CD1c-positive myeloid dendritic cell (primary cell): ENCODE measurements at regions not wholly inside any gene's neighbourhood (a gene's known extent, or its start where the extent isn't known, plus 50 kb on each side); places are given as distances from the start of the nearest gene placed in this dataset.

Source experiments
- DNase-seq: peaks from one replicate; pipeline ENCODE4 v3.0.0-alpha.2; 2016; ENCODE audit errors: extremely low spot score

DNA sequence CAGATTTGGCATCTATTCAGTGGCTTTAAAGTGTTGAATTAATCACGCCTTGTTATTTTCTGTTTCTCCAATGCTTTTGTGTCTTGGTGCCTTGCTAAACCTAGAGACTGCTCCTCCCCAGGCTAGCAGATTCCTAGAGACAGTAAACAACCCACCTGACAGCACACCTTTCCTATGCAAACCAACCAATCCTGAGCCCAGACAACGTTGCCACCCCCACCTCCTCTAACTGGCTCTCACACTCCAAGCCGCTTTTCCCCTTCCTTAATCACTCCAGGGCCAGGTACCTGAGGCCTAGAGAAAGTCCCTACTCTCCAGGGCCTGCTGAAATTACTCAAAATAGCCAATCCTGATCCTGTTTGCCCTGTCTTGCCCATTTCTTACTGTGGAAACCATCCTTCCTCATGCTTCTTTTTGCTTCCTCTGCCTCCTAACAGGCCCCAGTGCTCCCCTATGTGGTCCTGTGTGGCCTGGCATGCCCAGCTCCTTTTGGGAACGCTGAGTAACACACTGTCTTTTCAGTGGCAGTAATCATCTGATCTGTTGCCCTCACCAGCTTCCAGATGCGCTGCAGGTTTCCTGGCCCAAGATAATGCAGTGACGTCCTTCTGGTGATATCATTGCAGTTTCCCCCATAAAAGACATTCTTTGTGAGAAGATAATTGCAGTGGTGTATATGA lies 53.4 kb downstream of the GAS1 start:
- no peak for DNase-seq

DNA sequence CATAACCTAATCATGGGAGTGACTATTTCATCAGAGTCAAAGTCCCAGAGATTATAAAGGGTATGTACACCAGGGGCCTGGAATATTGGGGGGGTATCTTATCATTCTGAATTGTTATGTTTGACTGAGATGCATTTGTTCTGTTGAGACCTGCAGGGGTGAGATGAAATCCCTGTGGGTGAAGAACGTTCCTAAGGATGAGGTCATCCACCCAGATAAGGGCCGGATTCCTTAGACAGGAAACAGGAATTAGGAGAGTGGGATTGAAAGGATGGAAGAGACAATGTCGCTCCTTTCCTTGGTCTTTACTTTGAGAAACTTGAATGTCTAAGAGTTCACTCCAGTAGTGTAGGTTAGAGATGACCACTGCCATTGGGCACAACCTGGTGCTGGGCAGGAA lies 54.7 kb downstream of the GAS1 start:
- DNase-seq, result no peak

DNA sequence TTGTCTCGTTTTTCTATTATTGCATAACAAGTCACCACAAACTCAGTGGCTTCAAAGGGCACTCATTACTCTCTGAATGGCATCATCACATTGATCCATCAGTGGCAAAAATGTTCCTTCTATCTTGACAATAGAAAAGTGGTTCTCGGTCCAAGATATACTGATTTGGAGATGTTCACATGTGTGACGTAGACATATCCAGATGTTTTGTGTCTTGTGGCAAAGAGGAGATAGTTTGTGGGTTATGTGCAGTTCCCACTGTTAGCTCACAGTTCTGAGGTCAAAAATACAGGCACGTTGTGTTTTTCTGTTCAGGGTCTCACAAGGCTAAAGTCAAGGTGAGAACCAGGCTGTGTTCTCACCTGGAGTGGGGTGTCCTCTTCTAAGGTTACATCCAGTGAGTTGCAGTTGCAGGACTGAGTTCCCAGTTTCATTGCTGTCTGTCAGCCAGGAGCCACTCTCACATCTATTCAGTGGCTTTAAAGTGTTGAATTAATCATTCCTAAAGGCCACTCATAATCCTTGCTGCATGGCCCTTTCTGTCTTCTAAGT lies 55.3 kb downstream of the GAS1 start:
- no peak for DNase-seq

DNA sequence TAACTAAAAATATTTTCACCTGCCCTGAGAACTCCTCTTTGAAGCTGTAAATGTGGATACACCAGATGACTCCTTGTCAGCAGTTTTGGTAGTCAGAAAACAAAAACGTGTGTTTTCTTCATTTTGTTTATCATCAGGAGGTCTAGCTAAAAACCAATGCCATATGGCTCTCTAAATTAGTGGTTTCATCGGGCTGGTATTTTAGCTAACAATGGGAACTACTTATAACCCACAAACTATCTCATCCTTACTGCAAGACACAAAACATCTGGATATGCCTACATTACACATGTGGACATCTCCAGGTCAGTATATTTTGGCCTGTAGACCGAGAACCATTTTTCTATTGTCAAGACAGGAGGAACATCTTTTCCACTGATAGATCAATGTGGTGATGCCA lies 56.2 kb downstream of the GAS1 start:
- no peak for DNase-seq

DNA sequence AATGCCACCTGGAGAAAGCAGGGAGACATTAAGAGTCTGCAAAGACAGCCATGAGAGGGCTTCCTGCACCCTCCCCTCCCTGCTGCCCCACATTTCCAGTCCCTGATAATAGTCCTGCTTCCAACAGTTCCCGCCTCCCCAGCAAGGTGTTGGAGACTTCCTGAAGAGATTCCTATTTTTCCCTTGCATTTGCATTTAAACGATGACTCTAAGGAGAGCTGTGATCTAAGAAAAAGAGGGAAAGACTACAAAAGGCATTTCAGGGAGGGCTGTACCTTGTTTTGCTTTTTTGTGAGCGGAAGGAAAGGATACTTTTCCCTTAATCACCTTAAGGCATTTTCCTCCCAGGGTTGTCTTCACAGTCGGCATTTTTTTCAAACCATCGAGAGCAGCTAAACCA lies 62.1 kb downstream of the GAS1 start:
- DNase-seq, result no peak

DNA sequence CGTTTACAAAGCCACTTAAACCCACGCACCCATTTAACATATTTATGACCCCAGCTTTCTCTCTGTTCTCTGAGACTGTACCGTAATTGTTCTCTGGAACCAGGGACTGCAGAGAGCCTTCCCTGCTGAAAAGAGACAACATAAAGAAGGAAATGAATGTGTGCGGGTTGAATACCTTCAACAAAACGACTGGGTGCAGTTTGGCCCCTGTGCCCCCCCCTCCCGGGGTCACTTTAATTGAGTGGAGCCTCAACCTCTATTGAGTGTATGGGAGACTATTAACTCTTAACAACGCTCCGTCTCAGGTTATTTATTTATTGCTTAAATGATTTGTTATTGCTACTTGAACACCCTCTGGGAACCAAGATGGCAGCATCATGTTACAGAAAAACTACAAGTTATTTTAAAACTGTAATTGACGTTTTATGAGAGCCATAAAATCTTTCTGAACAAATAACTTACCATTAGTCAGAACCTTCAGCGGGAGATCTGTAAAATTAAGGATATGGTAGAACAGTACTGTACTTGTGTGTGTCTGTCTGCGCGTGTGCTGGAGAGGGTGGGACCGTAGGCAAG lies 70.6 kb downstream of the GAS1 start:
- DNase-seq, result no peak

DNA sequence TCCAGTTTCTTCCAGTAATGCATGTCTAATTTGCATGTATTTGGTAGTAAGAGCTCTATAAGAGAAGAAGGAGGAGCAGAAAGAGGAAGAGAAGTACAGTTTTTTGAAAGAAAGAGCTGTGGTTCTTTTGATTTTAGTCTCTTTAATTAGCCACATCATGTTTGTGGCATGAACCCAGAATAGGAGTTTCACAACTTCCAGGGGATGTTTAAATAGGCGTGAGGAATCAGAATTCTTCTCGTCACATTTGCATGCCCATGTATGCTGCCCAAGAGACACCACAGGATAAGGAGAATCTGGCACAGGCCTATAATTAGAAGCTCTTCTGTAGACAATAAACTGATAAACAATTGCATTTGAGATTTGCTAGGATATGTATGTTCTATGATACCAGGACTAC lies 78.7 kb downstream of the GAS1 start:
- no peak for DNase-seq

DNA sequence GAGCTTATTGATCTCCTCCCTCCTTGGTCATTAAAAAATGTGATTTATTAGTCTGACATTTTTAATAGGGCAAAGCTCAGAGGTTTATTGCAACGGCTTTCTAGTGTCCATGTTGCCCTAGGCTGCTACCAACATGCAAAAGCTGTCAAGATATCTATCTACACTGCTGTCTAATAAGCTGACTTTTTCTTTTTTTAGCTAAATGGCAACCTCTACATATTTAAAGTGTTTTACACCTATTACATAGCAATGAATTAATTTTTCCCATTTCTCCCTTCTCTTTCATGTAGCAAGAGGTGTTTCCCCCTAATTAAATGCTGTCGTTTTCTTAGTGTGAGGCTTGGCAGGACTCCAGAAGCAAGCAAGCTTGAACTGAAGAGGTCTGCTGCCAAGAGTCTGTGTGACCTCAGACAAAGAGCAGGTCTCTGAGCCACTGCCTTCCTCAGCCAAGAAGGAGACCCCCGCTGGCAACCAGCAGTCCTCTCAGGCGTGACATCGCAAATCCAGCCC lies 79.4 kb downstream of the GAS1 start:
- DNase-seq, result no peak

DNA sequence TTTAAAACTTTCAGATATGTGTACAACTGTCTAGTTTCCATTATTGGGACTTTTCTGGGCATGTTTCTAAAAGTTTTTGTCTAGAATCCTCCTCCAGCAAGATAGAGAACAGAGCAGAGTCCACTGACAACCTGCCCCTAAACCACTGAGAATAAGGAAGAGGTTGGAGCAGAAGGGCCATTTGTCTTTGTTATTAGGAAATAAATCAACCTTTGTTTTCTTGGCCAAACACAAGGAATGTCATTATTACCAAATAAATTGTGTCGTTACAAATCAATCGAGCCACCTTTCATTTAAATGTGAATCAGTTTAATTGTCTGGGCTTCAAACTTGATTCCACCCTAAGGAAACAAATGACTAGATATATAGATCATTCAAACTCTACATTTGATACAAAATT lies 81.4 kb downstream of the GAS1 start:
- DNase-seq, result no peak

DNA sequence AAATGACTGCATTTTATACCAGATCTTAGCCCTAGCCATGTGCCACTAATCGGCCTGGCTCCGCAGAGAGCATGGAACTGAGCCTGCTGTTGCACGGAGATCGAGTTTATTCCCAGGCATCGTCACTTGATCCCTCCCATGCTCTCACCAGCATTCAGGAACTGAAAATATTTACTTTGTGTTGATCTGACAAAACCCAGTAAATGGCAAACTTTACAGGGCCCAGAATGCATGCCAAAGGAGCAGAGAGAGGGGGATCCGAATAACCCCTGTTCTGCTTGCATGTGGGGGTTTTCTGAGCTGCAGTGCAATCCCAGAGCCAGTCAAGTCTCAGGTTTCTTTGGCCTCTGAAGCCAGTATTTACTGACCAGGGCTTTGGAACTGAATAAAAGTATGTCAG lies 87.3 kb downstream of the GAS1 start:
- no peak for DNase-seq

DNA sequence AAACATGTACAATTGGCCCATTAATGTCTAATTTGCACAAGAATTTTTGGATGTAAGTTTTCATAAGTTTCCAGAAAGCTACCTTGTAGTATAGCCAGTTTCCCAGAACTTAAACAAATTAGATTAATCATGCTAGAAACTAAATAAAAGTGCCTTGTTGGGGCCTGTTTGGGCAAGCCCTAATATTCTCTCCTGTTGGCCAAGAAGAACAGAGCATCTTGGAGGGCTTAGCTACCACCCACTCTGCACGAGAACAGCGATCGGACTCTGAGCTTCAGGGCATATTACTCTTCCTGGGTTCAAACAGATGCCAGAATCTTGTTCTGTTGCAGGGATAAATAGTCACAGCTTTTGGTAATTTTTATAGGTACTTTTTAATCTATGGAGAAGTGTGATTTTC lies 88.2 kb downstream of the GAS1 start:
- no peak for DNase-seq

DNA sequence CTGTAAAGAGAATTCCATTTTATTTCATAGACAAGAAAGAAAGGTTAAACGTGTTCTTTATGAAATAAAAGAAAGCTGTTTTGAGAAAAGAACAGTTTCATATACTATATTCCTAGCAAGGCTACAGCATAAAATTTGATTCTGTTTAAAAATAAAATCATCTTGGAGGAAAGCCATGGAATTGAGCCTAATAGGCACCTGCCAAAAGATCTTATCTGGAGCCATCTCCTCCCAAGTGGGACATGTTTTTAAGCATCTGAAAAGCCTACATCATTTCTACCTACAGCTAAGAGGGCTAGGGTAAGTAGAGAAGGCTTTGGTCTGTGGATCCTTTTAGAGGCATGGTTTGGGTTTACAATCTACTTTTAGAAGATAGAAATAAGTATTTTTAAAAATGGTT lies 89.3 kb downstream of the GAS1 start:
- DNase-seq, result no peak

DNA sequence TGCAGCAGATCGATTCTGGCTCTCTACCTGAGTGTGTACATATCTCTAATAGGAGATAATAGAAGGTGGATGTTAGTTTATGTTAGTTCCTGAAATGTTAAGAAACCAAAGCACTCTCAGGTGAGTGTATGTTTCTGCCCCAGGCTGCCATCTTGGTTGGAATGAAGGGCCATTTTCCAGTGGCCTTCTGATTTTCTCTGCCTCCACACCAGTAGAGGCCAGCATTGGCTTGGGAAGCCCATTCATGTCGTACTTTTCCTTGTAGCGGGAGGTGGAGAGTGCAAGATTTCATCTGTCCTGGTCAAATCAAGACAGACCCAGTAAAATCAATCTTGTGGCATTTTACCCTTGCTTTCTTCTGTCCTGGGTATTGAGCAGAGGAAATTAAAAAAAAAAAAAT lies 91.0 kb downstream of the GAS1 start:
- no peak for DNase-seq

DNA sequence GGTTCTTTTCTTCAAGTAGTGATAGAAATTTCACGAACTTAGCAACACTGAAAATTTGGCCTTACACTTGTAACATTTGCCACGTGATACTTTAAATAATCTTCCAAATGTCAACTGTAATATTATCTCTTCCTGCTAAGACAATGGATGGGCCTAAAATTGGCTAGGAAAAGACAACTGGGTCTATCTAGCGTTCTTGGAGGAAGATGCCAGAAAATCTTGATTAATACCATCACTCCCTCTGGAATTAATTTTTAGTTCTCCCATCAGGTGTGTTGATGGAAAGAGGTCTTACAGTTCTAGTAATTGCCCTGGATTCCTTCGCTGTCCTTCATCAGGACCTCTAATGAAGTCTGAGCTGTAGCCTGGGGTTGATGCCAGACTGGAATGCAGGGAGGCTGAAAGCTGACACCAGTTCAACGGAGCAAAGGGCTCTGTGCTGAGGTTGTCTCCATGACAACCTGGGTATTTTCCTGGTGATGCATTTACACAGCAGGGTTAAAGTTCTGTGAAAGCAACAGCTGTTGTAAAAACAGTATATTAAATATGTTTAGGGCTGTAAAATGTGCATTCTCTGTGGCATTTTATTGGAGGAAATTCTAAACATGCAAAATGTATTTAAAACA lies 92.3 kb downstream of the GAS1 start:
- DNase-seq, result no peak

DNA sequence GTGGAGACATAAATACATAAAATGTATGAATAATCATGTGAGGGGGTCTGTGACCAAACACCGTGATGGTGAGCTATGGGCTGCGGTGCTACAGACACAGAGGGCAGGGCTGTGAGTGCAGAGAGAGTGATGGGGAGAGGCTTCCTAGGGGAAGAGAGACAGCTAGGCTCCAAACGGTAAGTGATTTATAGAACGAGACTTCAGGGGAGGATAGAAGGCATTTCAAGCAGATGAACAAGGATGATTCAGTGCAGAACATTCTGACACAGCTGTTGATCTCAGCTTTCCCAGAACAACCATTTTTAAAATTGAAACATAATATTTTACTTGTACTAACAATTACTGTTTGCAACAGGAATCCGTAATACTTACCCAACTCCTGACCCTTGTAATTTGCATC lies 100.7 kb downstream of the GAS1 start:
- DNase-seq, result no peak

DNA sequence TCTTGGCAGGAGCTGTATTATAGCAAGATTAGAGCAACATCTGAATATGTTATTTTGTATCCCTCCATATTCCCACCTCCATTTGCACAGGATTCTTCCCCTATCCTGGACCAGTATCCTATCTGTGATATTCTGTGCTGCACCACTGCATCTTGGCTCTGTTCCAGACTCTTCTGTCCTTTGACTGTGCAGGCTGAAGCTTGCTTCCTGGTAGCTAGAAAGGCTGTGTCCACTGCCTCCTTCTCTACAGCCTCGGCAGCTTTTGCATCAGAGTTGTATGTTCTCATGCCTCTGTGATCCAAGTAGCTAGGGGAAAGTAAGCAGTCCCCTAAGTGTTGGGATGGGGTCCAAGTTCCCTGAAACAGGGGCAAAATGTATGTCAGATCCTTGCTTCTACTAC lies 104.1 kb downstream of the GAS1 start:
- DNase-seq, result no peak

DNA sequence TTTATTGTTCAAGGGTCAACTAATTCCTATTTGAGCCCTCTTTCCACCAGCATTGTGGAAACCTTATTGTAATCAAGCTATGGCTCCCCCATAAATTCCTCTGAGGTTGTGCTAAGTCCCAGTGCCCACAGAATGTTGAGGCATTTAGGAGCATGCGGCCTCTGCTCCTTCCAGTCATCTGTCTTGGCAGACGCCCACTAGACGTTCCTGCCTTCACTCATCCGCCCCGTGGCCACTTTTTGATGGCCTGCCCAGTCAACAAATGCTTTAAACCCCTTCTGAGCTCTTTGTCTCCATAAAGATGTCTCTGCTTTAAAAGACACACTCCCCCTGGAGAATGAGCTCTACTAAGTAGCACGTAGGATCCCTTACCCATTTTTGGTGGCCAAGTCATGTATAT lies 104.7 kb downstream of the GAS1 start:
- DNase-seq, result no peak

DNA sequence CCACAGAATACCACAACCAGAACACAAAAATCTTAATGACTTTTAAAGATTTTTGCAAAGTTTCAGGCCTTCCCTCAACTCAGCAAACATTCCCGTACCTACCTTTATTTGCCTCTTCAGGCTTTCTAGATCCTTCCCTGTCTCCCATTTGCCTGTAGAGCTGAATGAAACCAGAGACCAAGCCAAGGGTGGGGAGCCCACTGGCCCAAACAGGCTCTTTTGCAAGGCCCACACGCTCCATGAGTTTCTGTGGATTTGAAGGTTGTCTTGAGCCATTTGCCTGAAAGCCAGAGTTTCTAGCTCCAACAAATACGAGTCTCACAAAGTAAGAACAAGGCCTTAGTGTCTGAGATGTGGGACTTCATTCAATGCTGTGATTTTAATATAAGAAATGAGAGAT lies 107.8 kb downstream of the GAS1 start:
- DNase-seq, result no peak

DNA sequence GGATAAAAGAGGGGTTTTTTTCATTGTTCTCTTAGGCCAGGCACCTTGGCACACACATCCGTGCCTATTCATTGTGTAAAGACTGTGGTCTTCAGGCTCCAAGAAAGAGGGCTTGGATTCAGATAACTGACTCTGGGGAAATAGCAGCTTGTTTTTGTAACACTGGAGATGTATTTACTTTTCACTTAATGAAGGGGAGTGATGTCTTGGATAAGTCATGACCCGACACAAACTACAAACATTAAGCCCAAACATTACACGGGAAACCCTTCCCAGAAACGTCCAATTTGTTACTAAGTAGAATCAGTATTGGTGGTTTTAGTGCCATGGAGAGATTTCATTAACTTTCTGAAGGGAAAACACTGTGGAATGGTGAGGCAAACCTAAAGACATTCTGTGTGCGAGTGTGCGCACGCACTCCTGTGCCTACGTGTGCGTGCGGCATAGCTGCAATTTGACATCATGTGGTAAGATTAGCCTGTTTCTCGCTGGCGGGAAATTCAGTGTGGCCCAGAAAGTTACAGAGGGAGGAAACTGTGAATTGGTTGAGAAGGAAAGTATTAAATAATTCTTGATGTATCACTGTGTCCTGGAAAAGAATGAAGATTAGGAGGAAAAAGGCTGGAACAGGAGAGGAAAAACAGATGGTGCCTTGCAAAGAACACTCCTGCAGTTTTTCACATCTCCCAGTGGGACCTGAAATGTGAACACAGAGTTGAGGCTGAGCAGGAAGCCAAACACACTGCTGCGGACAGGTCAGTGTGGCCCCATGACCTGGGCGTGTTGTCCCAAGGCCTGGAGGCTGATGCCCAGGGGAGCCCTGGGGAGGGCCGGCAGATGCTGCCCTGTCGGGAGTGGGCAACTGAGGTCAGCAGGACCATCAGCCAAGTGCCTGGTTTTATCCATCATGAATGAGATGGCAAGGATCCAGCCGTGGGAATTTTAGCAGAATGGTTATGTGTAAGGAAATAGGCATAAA lies 108.5 kb downstream of the GAS1 start:
- DNase-seq, result no peak

DNA sequence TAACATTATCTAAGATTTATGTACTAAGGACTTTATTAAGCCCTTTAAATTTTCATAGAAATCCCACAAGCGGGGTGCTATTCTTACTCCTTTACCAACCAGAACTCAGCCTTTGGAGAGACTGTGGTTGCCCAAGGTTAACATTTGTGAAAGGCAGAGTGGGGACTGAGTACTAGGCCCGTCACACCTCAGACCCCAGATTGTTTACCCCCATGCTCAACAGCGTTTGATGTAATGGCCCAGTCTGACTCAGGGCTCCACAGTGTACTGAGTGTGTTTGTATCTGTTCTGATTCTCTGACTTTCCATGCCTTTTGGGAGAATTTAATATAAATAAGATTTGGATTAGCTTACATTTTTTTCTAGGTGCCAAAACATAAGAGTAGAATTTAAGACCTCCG lies 110.0 kb downstream of the GAS1 start:
- DNase-seq, result no peak

DNA sequence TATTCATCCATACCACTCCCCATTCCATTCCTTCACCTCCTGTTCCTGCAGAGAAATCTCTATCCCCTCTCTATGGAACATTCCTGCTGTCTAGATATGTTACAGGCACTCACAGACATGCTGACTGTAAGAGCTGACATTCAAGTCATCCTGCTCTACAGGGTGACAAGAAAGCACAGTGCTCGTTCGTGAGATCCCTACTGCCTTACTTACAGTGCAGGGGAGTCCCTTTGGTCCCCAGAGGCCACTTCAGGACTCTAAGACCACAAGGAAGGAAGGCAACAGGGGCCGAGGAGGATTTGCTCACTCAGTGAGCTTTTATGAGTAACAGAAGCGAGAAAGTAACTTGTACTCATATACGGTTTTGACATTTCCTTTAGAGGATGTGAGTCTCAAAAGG lies 110.5 kb downstream of the GAS1 start:
- no peak for DNase-seq

DNA sequence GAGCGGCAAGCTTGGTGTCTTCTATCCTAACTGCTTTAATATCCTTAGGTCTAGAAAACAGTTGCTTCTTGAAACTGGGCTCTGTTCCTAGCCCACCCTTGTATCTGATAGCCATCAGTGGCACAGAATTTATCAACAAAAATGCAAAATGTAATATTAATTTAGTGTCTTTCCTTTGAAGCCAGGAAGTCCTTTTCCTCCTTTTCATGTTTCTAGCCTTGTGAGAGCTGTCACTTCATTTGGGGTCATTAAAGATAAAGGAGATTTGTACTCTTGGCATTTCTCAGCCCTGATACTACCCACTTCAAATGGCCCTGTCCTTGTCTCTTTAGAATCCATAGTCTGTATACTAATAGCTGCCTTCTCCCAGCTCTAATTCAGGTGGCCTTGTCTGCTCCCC lies 111.0 kb downstream of the GAS1 start:
- no peak for DNase-seq
